GM18502 (cell line): ENCODE measurements at regions not wholly inside any gene's neighbourhood (a gene's known extent, or its start where the extent isn't known, plus 50 kb on each side); places are given as distances from the start of the nearest gene placed in this dataset.
"Not testable (repeated sequence)": the region's sequence is repeated elsewhere in the genome, so short reads cannot be mapped to it uniquely, and the experiment has no call there.

Experiments
- ATAC-seq: cut with Tn5 transposase; IDR thresholded peaks from one replicate; pipeline ENCODE4 v1.9.1; 2021; ENCODE audit warnings: mild to moderate bottlenecking; ENCODE audit not compliant: unreplicated experiment, poor library complexity

DNA sequence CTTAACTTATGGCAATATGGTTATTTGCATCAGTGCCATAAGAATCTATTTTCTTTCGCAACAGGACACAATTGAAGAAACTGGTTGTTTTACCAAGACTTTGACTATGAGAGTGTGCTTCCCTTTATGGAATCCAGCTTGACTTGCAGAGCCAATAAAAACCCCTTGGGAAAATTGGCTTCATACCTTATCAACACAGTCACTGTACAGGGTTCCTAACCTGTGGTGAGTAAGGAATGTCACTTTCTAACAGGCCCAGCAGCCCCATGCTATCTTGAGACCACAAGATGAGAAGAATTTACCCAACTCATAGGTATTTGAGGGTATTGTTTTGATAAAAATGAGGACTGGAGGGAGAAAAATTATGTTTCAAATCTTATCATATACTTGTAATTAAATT lies 418.5 kb upstream of the MAP2 start:
- no peak for ATAC-seq

DNA sequence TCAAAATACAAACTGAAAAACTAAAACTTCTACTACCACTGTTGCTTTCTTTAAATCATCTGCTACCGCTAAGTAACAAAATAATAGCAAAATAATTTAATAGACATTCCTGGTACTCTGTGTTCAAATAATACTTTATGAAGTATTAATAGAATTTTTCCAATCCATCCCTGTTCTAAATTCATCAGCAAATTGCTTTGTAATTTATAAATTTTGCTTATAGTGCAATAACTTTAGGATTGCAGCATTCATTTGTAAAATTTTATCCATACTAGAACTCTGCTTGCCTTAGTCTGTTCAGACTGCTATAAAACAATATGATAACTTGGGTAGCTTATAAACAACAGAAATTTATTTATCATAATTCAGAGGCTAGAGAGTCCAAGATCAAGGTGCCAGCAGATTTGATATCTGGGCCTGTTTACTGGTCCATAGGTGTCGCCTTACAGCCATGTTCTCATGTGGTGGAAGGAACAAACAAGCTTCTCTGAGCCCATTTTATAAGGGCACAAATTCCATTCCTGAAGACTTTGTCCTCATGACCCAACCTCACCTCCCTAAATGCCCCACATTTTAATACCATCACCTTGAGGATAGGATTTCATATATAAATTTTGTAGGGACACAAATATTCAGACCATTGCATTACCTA lies 415.1 kb upstream of the MAP2 start:
- no peak for ATAC-seq

DNA sequence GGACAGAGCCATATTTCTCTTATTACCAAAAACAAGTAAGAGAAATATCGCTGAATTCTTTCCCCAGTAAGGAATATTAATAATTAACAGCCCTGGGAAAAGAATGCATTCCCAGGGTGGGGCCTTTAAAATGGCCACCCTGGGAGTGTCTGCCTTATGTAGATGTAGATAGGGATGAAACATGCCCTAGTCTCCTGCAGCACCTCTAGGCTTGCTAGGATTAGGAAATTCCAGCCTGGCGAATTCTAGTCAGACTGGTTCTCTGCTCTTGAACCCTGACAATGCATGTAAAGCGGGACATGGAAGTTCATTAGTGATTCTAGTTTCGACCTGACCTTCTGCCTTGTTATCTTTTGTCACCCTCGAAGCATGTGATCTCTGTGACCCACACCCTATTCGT lies 405.2 kb upstream of the MAP2 start:
- not testable (repeated sequence) for ATAC-seq

DNA sequence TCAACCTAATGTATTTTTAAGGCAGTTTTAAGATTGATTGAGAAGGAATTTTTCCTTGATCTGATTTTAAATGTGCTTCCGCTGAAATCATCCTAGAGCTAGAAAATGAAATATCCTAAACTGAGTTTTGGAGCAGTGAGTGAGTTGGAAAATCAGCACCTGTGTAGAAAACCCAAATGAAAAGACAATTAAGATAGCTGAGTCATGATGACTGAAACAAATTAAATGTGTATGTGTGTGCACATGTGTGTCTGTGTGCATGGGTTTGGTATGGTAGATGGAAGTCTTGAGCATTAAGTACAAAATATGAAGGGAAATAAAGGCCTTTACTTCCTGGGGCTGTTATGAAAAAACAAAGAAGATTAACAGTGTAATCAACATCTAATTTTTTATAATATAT lies 394.6 kb upstream of the MAP2 start:
- ATAC-seq = no peak

DNA sequence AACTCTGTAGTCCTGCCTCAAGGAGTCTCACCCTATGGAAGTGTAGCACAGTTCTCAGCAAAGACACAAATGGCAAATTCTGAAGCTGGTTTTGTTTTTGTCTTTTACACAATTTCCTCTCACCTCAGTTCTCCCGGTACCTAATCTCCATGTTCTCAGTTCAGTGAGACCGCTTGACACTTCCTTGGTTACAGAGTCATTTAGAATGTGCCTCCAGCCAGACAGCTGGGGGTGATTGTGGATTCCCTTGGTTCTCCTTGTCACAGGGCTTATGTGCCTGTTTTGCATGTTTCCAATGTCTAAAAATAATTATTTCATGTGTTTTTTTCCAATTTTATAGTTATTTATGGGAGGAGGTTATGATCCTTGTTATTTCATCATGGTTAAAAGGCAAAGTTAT lies 379.5 kb upstream of the MAP2 start:
- ATAC-seq = no peak

DNA sequence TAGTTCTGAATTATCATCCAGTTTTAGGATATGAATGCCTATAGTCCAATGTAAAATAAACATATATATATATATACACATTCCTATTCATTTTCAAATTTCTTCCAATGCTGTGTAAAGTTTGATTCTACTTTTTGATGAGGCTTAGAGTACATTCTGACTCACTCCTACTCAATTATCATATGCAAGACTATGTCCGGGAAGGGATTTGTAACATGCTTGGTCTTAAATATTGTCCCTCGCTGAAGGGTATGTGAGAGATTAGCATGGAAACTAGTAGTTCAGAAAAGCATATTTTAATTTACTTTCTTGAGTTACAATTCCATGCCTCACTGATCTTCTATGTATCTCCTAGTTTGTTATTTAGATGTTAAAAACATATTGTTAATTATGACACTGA lies 377.7 kb upstream of the MAP2 start:
- no peak for ATAC-seq

DNA sequence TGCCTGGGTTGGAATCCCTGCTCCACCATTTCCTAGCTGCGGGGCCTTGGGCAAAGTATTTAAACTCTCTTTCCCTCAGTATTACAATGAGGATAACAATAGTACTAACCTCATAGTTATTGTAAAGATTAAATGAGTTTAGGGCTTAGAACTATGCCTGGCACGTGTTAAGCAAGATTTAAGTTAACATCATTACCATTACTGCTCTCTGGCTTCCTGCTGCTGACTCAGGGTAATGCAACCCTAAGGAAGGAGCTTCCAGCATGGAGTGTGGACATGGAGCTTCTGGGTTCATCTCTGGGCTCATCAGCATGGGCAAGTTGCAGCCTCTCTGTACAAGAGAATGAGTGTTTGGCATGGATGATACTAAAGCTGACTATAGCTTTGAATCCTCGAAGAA lies 374.2 kb upstream of the MAP2 start:
- ATAC-seq = no peak

DNA sequence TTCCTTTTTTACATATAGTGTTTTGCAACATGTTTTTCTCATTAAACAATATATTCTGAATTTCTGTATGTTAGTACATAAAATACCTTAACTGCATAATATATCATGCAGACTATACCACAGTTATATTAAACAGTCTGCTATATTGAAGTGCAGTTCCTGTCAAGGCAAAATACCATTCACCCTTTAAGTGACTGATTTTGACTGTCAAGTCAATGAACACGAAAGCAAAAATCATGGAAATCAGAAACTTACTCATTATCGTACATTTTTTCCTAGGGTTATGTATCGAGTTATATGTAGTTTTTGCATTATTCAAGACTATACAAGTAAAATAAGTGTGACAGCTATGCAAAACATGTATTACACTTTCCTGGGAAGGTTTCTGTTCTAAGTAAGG lies 361.6 kb upstream of the MAP2 start:
- no peak for ATAC-seq

DNA sequence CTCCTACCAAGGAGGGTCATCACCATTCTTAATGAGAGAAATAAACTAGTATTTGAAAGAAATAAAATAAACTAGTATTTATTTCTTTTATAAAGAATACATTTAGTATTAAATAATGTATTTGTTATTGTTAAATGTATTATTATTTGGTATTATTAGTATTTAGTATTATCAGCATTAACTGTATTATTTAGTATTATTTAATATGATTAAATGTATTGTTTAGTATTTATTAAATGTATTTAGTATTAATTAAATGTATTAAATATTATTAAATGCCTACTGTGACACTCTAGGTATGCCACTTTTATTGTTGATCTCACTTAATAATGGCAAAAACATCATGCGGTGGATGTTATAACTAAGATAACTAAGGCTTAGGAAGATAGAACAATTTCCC lies 353.6 kb upstream of the MAP2 start:
- no peak for ATAC-seq

DNA sequence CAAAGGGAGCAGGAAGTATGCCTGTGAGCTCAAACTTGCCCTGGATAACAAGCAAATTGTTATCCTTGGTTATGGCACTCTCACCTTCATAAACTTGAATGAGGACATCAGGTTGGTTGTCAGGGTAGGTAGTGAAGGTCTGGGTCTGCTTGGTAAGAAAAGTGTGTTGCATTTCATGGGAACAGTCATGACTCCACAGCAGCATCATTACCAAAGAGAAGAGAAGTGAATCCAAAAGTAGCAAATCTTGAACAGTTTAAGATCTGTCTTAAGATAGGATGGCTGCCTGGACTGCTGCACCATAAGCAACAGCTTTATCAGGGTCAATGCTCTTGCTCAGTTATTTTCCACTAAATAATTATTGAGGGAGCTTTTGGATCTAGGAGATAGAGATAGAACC lies 350.7 kb upstream of the MAP2 start:
- ATAC-seq = no peak

DNA sequence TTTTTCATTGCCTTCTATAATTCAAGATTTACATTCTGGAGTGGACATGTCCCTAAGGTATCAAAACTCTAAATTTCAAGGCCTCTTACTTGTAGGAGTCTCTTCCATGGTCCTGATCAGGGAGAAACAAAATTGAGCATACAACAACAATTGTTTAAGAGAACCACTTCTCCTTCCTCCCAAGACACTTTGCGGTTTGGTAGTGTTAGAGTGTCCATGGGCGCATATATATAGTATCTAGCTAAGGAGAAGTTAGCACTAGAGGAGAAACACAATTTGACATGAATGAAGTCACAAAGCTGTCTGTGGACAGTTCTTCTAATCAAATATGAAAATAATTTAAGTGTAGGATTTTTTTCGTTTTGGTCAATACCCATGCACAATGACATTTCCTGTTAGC lies 349.1 kb upstream of the MAP2 start:
- no peak for ATAC-seq

DNA sequence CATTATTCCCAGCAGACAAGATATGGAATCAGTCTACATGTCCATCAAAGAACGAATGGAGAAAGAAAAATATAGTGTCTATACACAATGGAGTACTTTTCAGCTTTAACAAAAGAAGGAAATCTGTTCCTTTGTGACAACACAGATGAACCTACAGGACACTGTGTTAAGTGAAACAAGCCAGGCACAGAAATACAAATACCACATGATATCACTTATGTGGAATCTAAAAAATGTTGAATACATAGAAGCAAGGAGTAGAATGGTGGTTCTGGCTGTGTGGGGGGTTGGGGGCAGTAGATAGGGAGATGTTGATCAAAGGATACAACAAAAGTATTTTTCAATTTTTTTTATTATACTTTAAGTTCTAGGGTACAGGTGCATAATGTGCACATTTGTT lies 347.7 kb upstream of the MAP2 start:
- no peak for ATAC-seq

DNA sequence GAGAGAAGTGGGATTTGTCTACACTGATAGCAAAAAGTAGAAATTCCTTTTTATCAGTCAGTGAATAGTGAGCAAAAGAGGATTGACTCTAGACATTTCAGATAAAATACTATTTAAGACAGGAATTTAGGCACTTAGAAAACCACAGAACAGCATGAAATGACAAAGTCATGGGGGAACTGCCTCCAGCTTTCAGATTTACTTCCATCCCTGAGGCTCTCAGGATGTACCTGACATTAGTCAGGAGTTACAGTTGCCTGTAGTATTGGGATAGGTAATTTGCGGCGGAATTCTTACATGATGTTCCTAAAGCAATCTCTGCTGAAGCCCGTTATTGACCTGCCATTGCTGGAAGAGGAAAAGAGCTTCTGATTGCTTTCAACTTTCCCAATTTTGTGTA lies 337.1 kb upstream of the MAP2 start:
- no peak for ATAC-seq

DNA sequence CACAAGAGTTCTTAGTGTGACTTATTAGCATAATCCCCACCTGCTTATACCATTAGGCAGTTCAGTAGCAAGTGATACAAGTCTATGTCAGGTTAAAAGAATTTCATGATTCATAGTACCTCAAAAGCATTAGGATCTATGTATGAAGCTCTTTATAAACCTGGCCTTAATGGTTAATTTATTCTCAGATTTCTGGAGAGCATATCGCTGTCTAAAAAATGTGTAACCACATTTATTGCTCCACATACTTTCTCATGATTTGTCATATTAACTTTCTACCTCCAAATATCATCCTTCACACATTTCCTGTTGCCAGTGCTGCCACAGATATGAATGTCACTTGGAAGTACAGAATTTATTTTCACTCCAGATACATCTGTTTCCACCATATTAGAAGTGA lies 332.8 kb upstream of the MAP2 start:
- ATAC-seq = no peak

DNA sequence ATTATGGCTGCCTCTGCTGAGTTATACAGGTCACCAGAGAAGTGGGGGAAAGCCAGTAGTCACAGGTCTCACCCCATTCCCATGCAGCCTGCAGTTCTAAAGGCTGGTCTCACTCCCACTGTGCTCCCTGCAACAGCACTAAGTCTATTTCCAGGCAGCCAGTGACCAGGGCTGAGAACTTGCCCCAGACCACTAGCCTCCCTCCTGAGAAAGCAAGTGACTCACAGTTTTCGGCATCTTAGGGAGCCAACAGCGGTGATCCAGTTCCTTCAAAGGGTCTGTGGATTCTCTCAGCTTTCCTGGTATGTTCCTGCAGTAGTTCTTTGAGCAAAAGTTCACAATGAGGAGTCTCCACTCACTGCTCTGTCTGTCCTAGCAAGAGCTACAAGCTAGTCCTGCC lies 329.6 kb upstream of the MAP2 start:
- ATAC-seq = no peak

DNA sequence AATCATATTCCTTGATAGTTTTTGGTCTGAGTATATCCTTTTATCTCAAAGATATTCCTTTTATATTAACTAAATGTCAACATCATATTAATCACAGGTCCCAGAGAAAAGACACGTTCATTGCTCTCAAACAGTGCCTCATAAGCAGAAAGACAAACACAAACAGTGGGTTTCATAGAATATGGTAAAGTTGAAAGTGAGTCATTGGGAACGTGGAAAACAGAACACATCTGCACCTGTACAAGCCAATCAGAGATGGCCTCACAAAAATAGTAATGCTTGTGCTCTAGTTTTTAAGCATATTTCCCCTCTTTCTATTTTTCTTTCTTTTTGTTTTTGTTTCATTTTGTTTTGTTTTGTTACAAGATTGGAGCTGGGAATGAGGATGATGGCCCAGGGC lies 328.4 kb upstream of the MAP2 start:
- no peak for ATAC-seq

DNA sequence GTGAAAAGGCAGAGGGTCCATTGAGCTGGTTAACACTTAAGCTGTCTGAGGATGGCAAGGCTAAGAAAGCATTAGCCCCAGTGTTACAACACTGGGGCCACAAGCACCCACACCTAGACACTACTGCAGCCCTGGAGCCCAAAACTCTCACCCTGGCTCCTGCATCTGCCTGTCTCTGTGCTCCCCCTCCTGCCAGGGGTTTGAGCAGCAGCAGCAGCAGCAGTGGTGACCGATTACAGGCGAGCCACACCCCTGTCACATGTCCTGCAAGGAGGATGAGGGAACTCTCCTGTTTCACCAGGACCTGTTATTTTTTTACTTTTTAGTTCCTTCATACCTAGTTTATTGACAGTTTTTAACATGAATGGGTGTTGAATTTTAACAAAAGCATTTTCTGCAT lies 326.7 kb upstream of the MAP2 start:
- no peak for ATAC-seq

DNA sequence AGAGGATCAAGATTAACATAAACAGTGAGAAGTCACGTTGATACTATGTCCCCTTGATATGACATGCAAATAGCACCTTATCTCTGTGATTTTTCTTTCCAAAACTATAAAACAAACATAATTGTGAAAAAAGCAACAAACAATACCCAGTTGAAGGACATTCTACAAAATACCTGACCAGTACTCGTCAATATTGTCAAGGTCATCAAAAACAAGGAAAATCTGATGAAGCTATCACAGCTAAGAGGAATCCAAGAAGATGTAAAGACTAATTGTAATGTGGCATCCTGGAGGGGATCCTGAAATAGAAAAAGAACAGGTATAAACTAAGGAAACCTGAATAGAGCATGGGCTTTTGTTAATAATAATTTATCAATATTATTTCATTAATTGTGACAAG lies 321.5 kb upstream of the MAP2 start:
- no peak for ATAC-seq

DNA sequence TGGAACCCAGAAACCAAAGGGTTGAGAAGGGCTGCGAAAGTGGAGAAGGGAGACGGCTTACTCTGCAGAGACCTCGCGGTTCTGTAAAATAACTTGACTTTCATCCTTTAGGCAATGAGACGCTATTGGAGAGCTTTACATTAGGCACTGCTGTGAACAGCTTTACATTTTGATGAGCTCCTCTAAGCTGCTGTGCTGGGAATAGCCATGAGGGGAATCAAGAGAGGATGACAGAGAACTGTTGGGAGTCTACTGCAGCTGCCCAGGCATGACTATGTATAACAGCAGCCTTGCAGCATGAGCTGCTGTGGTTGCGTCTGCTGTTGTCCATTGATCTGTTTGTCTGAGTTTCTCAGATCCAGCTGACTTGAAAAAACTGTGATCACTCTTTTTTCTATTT lies 310.8 kb upstream of the MAP2 start:
- no peak for ATAC-seq

DNA sequence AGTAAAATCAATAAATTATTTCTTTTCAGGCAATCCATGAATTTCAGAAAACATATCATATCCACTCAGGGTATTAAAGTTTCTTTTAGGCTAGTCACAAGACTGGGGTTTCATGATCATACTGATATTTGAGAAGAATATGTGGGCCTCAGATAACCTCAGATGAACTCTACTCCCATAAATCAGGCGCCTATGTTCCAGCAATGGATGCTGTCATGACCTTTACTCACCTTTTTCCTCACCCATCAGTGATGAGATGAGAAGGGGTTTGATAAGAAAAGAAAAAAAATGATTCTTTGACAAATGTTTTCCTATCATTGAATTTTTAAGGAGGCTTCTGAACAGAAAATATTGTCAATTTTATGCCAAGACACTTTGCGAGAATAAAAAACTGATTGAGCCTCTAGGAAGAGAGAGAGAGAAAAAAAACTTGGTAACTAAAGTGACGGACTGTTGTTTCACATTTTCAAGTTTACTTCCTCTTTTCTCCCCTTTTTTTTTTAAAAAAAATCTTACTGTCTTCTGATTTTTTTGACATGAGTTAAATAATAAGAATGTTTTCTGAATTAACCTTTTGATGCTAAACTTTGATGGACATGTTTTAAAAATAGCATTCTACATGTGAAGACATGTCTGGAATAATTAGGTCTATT lies 309.1 kb upstream of the MAP2 start:
- ATAC-seq = no peak

DNA sequence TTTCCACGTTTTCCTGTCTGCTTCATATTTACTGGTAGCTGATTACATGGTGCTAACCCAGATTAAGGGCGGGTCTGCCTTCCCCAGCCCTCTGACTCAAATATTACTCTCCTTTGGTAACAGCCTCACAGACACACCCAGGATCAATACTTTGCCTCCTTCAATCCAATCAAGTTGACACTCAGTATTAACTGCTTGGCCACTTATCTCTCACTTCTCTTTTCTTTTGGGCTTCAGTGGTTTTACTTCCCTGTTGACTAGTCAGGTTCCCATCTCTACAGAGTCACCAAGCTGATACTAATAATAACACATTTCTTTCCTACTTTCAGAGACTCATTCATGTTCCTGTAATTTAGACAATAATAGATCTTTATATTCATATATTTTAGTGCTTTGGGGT lies 302.2 kb upstream of the MAP2 start:
- ATAC-seq = peak; percentile 99

DNA sequence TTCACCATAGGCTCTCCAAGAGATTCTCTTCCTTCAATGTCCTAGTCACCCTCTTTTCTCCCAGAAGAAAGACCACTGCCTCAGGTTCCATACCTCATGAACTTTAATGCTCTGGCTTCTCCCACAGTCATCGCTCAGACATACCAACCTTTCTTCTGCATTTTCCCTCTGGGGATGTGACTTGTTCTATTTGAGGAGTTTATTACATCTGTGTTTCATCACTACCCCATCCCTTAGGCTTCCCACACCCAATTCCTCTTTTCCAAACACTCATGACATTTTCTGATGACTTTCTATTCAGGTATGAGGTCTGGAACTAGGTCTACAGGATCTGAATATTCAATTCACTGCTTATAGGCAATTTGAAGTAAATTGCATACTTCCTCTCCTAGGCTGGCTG lies 298.6 kb upstream of the MAP2 start:
- no peak for ATAC-seq

DNA sequence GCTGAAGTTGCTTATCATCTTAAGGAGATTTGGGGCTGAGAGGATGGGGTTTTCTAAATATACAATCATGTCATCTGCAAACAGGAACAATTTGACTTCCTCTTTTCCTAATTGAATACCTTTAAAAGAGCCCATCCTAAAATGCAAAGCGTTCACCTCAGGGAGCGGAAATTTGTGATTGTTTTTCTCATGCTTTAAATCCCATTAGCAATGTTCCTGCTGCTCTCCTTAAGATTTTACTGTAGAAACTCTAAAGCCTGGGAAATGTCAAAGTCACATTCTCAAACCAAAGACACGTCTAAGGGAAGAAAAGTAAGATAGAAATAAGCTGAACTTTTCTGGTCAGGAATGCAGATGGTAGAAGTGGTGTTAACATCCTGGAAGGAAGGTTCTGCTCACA lies 285.8 kb upstream of the MAP2 start:
- ATAC-seq = no peak
